GM12878 (cell line): ENCODE measurements at regions not wholly inside any gene's neighbourhood (a gene's known extent, or its start where the extent isn't known, plus 50 kb on each side); places are given as distances from the start of the nearest gene placed in this dataset.

Source experiments
- BCL11A ChIP-seq: IDR thresholded peaks from 2 replicates; pipeline ENCODE4 v1.6.1; 2011; ENCODE audit warnings: low read depth, low read length
- BHLHE40 ChIP-seq, 2 experiments: fragments of 450-650 bp in 1 of 2; IDR thresholded peaks; 2 replicates each; pipeline ENCODE4 v1.6.1; 2011 to 2017; ENCODE audit warnings: low read depth in 2 of 2, borderline replicate concordance in 1 of 2, improper control_type of control experiment in 1 of 2, low read length in 1 of 2, mild to moderate bottlenecking in 1 of 2
- EP300 ChIP-seq, 2 experiments: fragments of 150-350 bp in 1 of 2; IDR thresholded peaks; 2 replicates each; pipeline ENCODE4 v1.6.1; 2011 to 2012; ENCODE audit warnings: low read depth in 2 of 2, low read length in 2 of 2, borderline replicate concordance in 1 of 2, improper control_type of control experiment in 1 of 2, inconsistent platforms in 1 of 2; ENCODE audit not compliant: control insufficient read depth in 1 of 2
- EZH2 ChIP-seq: IDR thresholded peaks from 2 replicates; pipeline ENCODE4 v1.6.1; 2012; ENCODE audit warnings: low read depth, mild to moderate bottlenecking, control low read depth, inconsistent platforms, low read length, borderline replicate concordance; ENCODE audit not compliant: control insufficient read depth
- FOS ChIP-seq: IDR thresholded peaks from 3 replicates; pipeline ENCODE4 v1.6.1; 2011; ENCODE audit warnings: borderline replicate concordance; ENCODE audit not compliant: insufficient read length; ENCODE audit errors: extremely low read depth
- FOXM1 ChIP-seq: IDR thresholded peaks from 2 replicates; pipeline ENCODE4 v1.6.1; 2012; ENCODE audit warnings: low read depth, mild to moderate bottlenecking, inconsistent platforms, low read length, moderate library complexity
- HDAC2 ChIP-seq: fragments of 200-600 bp; sonication (generic); IDR thresholded peaks from 2 replicates; pipeline ENCODE4 v1.6.1; 2017
- PAX5 ChIP-seq: IDR thresholded peaks from 2 replicates; pipeline ENCODE4 v1.6.1; 2011; ENCODE audit warnings: low read depth, low read length, borderline replicate concordance
- POLR2A ChIP-seq: IDR thresholded peaks from 2 replicates; pipeline ENCODE4 v1.6.1; 2011; ENCODE audit warnings: low read depth, mild to moderate bottlenecking, low read length
- POLR2AphosphoS5 ChIP-seq: IDR thresholded peaks from 2 replicates; pipeline ENCODE4 v1.6.1; 2011; ENCODE audit warnings: mild to moderate bottlenecking, low read length, inconsistent platforms
- RELA ChIP-seq: fragments of 450-650 bp; IDR thresholded peaks from 2 replicates; pipeline ENCODE4 v1.8.0; 2014; ENCODE audit warnings: borderline replicate concordance; ENCODE audit not compliant: partially characterized antibody
- SIN3A ChIP-seq: IDR thresholded peaks from 2 replicates; pipeline ENCODE4 v1.6.1; 2012; ENCODE audit warnings: low read depth, low read length, improper control_type of control experiment
- TF ChIP-seq, protein P1 (sequence below), 3 experiments: IDR thresholded peaks in 2 of 3; conservative IDR thresholded peaks in 1 of 3; 2 replicates each; pipeline ENCODE4 v1.5.1; 2011; ENCODE audit warnings: low read depth in 3 of 3, low read length in 3 of 3, mild to moderate bottlenecking in 3 of 3, control low read depth in 2 of 3, moderate library complexity in 2 of 3, inconsistent platforms in 1 of 3, mixed read lengths in 1 of 3; ENCODE audit not compliant: control insufficient read depth in 2 of 3, insufficient read depth in 1 of 3; ENCODE audit errors: extremely low read depth in 1 of 3

DNA sequence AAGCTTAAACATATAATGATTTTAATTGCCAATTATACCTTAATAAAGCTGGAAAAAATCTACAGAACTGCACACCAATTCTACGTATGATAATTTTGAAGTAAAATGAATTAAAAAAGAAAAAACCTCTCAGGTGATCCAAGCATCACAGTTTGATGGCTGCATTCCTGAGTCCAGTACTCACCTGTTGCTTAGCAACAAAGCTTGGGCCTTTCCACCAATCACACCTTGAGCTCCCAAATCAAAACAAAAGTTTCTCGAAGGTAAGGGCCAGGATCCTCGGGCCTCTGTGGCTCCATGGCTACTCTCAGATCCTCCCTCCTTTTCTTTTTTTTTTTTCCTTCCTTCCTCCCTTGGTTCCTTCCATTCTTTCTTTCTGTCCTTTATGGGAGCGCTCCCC, 137.2 kb upstream of the PCBD1 start:
- TF ChIP-seq, protein P1, sequence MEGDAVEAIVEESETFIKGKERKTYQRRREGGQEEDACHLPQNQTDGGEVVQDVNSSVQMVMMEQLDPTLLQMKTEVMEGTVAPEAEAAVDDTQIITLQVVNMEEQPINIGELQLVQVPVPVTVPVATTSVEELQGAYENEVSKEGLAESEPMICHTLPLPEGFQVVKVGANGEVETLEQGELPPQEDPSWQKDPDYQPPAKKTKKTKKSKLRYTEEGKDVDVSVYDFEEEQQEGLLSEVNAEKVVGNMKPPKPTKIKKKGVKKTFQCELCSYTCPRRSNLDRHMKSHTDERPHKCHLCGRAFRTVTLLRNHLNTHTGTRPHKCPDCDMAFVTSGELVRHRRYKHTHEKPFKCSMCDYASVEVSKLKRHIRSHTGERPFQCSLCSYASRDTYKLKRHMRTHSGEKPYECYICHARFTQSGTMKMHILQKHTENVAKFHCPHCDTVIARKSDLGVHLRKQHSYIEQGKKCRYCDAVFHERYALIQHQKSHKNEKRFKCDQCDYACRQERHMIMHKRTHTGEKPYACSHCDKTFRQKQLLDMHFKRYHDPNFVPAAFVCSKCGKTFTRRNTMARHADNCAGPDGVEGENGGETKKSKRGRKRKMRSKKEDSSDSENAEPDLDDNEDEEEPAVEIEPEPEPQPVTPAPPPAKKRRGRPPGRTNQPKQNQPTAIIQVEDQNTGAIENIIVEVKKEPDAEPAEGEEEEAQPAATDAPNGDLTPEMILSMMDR (IDR thresholded peaks at IDR 0.05 in 2 of 3, conservative IDR thresholded peaks at IDR 0.05 in 1 of 3; ENCODE audit: control insufficient read depth in 2 of 3, extremely low read depth in 1 of 3, insufficient read depth in 1 of 3, low read depth in 3 of 3, low read length in 3 of 3), result no peak
- TF ChIP-seq SIN3A, result no peak
- no peak for TF ChIP-seq EP300 (IDR thresholded peaks at IDR 0.05; ENCODE audit: borderline replicate concordance in 1 of 2, control insufficient read depth in 1 of 2, low read depth in 2 of 2, low read length in 2 of 2)
- no peak for TF ChIP-seq RELA
- no peak for TF ChIP-seq POLR2AphosphoS5
- TF ChIP-seq BHLHE40 (IDR thresholded peaks at IDR 0.05; ENCODE audit: borderline replicate concordance in 1 of 2, low read depth in 2 of 2, low read length in 1 of 2), result no peak
- TF ChIP-seq FOXM1, result no peak
- no peak for TF ChIP-seq EZH2
- TF ChIP-seq FOS, result no peak
- no peak for TF ChIP-seq BCL11A
- TF ChIP-seq POLR2A, result no peak
- TF ChIP-seq PAX5, result no peak
- TF ChIP-seq HDAC2, result no peak
